HG03354 (cell line): ENCODE measurements at regions not wholly inside any gene's neighbourhood (a gene's known extent, or its start where the extent isn't known, plus 50 kb on each side); places are given as distances from the start of the nearest gene placed in this dataset.
A peak's percentile ranks its signal among the peaks of the same experiment; 100 is the strongest.

Experiments used
- ATAC-seq: cut with Tn5 transposase; IDR thresholded peaks from one replicate; pipeline ENCODE4 v1.9.1; 2021; ENCODE audit warnings: mild to moderate bottlenecking; ENCODE audit not compliant: unreplicated experiment, poor library complexity, severe bottlenecking

DNA sequence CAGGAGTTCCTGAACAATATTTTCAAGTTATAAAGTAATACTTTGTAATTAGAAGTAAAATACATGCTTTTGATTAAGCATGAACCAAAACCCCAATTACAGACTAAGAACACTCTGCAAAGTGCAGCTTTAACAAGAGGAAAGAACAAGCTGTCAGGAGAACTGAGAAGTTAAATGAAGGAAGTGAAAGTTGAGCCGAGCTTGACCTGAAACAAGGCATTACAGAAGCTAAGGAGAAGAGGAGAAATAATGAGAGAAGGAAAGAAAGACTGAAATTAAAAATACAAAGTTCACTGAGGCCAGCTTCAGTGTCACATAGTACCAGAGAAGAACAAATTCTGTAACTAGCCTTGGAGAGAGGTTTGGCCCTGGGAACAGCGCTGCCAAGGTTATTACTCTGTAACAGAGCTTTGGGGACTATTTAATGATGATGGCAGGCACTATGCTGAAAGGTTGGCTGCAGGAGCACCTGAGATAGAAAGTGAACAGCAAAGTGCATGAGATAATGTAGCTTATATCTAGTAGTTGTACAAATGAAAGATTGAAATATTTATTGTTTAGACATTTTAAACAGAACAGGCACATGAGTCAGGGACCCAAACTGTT lies 241.9 kb upstream of the PEX5L start:
- ATAC-seq, result peak; percentile 97

DNA sequence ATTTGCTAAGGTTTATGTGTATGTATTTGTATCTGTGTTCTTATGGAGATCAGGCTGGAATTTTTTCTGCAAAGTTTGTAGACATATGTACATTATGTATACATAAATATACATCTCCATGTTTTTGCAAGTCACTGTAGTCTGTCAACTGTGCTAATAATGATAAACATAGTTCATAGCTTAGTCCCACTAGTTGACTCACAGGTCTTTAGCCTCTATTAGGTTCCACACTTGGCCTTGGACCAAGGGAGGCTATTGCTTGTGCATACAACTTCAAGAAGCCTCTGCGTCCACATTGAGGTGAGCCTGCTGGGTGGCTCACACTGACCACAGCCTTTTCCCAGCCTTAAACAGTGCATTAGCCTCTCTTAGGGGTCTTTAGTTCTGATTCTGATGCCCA lies 243.8 kb upstream of the PEX5L start:
- no peak for ATAC-seq

DNA sequence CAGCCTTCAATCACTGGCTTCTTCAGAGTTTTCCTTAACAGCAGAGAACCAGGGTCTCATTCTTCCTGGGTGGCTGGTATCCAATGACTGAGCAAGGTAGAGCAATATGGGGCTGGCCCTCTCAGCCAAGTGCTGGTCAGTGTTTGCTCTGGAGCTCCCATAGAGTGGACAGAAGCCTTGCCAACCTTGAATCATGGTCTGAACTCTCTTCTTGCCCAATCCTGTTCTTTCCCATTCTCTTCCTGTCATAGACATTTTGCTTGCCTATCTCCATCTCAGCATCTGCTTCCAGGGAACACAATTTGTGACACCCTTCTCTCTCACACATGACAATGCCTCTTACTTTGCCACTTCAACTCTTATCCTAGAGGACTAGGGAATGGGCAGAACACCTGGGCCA lies 245.6 kb upstream of the PEX5L start:
- ATAC-seq, result no peak

DNA sequence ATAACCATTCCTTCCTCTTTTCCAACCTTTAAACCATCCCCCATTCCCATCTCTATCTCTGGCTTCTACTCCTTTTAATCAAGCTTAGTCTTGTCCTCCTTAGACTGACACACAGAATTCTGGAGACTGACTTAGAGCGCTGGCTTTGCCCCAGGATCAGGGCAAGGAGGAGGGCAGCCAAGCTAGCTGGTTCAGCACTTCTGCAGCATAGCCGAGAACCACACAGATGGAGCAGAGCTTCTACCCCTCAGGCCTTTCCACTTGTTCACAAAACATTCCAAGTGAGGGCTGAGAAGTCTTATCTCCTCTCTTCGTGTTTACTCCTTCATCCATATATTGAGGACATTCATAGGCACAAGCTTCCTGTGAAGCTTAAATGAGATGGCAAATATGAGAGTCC lies 246.5 kb upstream of the PEX5L start:
- no peak for ATAC-seq

DNA sequence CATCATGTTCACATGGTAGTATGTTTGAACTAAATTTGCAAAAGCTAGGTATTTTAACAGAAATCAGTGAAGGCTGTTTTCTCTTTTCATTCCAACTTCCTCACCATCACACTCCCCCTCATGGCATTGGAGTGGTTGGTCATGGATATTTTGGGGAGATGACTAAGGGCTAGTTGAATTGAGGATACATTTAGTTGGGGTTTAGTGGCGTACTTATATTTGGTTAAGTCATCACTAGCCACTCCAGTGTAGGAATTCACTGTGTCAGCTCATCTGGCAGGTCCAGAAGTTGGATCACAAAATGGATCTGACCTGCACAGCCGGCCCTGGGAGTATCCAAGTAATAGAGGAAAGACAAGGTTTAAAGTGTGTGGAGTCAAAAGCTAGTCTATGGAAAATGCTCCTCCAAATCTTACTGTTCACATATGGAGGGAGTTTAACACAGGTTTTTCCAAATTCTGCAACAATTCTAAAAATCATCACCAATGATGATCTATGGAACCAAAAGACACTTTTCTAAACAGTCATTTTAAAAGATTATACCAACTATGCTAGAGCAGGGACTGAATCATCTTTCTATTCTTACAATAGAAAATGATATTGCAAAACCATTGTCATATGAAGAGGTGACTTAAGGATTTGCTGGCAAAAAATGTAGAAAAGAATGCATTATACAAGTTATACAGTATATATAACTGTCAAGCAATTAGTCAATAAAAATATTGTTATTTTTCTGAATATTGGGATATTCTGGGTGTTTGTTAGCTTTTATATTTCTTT lies 247.8 kb upstream of the PEX5L start:
- no peak for ATAC-seq

DNA sequence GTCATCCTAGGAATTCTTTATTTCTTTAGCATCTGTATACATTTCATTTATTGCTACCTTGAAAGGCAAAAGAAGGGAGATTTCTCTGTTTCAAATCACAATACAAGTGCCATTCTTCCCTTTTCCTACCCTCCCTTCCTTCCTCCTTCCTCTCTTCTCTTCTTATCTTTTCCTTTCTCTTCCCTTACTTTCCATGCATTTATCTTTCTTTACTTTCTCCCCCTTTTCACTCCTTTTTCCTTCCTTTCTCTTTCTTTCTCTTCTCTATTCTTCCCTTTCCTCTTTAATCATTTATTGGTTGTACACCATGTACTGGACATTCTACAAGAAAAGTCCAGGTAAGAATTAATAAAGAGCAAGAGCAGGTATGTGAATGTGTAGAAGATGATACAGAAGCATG lies 251.0 kb upstream of the PEX5L start:
- no peak for ATAC-seq

DNA sequence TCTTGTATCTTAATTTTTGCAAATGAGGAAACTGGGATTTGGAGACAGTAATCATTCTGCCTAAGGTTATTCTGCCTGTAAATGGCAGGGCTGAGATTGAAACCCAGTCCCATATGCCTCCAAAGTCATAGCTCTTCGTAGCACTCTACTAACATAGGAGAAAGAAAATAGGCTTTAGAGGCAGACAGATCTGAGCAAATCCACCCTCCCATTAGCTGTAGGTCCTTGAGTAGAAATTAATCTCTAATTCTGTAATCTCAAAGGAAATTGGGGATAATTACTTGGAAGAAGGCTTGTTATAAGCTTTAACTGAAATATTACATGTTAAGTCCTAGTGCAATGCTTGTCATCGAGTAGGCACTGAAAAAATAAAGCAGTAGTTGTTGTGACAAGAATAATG lies 252.1 kb upstream of the PEX5L start:
- ATAC-seq, result no peak

DNA sequence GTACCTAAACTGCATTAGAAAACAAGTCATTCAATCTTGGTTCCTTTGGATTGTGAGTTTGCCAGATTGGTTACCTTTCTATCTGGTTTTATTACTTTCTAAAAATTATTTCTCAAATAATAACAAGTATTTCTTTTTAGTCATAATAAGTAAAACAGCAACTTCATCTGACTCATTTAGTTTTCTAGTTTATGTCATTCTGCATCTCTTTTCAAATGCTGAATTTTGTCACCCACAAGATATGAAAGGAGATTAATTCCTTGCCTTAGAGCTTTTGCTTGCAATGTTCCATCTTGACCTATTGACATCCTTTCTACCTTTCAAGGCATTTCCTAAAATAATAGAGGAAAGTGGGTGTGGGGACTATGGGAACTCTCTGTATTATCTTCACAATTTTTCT lies 253.6 kb upstream of the PEX5L start:
- no peak for ATAC-seq

DNA sequence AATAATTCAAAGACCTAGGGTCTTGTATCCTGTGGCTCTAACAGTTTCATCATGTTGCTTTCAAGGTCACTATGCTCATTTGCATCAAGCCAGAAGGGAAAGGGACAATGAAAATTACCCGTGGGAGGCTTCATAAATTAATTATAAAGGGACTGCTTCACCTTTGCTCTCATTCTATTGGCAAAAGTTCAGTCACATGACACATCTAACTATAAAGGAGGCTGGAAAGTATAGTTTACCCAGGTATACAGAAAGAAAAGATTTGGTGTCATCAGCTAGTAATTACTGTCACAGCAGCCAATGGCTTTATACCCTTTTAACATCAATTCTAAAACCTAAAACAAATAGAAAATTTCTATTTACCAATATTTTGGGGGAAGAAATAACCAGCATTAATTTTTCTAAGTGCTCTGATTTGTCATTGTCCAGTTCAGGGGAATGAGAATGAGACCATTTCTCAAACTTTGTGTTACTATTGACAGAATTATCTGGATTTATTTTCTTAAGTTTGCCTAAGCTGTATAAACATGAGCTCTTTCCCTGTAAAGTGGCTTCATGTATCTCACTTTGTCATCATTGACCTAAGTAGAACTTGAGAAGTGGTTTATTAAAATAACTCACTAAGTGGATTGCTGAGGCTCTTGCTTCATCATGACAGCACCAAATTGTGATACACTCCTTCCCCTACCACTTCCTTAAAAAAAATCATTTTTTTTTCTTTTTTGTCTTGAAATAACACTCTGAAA lies 257.7 kb upstream of the PEX5L start:
- no peak for ATAC-seq

DNA sequence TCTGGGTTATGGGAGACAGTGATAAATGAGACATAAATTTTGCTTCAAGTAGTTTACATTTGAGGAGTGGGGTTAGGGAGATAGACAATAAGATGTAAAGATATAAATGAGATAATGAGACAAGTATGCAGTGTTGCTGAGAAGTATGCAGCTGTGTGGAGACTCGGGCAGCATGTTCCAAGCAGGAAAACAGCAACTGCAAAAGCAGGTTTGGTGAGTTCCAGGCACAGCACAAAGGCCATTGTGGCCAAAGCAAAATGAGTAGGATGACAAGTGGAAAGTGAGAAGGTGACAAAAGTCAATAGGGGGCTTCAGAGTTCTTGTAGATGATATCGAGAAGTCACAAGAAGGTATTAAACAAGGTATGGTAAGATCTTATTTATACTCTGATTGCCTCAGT lies 259.1 kb upstream of the PEX5L start:
- no peak for ATAC-seq

DNA sequence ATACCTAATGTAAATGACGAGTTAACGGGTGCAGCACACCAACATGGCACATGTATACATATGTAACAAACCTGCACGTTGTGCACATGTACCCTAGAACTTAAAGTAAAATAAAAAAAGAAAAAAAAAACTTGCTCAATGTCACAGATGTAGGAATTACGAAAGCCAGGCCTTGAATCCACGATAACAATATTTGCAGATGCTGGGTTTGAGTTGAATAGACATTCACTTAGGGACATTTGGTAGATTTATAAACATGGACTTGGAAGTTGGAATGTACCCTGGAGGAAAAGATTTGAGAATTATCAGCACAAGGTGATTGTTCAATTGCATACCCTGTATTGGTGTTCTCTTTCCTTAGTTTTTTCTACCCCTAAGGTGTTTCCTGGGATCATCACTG lies 260.2 kb upstream of the PEX5L start:
- no peak for ATAC-seq

DNA sequence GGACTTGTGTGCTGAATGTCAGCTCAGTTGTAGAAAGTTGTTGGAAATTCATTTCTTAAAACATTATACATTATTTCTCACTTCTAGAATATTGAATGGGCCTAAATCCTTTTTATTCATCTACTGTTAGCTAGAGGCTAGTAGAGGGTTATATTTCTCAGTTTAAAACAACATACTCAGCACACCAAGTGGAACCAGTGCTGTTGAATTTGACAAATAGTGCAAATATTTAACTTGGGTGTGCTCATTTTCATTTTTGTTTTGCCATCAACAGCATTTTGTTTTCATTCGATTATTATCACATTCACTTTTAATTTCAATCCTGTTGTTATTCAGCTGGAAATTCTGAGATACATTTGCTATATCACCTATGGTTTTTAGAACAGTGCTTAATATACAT lies 269.4 kb upstream of the PEX5L start:
- ATAC-seq, result no peak

DNA sequence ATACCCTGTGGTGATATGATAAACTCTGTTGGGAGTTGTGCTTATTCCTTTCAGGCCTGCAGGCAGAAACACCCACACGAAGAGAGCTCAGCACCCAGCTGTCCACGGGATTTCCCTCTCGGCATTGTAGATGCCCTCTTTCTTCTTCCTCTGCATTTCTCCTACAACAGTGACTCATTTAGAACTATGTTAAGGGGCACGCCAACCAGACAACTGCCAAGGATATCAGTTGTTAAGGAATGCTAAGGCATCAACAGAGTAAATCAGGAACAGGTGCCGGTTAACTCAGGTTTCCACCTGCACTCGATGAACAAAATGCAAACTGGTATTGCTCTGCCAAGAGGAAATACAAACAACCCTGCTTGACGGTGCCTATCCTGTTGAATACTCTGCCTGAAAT lies 270.0 kb upstream of the PEX5L start:
- no peak for ATAC-seq

DNA sequence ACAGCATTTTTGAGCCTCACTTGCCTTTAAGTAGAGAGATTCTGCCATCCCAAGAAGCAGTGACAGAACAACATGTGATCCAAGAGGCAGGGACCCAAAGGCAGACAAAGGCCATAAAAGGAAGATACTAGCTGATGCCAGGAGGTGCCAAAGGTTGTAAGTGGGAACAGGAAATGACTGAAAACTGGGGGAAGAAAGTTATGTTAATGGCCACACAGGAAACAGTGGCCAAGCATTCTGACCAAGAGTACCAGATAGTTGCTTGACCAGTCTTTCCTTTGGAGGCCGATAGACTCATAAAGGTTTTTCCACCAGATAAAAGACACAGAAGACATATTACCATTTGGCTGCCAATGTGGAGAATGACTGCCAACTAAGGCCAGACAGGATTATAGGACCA lies 274.5 kb upstream of the PEX5L start:
- no peak for ATAC-seq

DNA sequence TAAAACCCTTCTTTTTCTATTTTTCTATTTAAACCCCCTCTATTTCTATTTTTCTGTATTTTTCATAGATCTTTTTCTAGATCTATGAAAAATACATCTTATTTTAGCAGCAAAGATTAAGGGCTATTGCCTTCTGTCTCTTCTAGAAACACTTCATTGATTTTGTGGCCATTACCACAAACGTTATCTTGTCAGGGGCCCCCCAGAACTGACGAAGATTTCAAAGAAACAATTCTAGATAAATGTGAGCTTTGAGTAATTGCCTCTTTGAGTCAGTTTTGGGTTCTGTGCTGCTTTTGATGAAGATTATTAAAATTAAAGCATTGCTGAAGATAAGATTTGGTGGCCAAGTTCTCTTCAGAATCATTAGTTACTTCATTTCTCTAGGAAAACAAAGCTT lies 279.6 kb upstream of the PEX5L start:
- ATAC-seq, result no peak

DNA sequence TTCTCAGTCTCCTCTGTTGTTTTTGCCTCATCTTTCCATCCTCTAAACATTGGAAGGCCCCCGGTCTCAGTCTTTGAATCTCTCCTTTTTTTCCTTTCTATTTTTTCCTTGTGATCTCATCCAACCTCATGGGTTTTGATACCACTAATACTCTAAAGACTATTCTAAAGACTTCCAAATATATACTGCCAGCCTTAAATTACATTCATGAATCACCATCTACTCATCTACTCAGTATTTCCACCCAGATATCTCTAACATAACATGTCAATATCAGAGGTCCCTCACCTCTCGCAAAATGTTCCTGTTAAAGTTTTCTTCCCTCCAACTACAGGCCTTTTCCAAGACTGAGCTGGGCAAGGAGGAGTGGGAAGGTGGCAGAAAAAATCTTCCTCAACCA lies 282.5 kb upstream of the TTC14 start:
- ATAC-seq, result no peak

DNA sequence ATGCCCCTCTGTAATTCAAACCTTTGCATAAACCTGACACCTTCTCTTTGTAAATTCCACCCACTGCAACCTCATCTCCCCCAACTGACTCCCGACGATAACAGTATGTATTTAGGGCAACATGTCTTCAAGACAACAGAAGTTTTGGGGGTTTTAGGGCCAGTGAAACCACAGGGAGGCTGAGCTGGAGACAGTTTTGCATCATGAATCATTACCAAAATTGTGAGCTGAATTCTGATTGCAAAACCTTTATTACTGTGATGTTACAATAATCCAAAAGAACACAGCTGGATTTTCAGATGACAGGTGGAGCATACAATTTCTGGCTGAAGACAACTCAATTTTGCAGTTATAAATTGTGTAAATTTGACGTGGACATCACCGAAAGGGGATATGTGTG lies 281.3 kb upstream of the TTC14 start:
- ATAC-seq, result no peak

DNA sequence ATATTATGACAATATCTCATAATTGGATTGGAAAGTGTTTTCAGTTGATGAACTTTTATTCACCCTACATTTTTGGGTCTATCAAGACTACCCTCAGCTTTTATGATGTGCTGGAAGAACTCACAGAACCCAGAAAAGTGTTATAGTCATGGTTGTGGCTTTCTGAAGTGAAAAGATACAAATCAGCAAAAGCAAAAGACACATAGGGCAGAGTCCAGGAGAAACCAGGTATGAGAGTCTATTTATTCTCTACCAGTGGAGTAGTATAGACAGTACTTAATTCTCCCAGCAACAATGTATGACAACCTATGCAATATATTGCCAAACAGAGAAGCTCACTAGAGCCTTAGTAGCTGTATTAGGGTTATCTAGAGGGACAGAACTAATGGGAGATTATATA lies 280.4 kb upstream of the TTC14 start:
- no peak for ATAC-seq

DNA sequence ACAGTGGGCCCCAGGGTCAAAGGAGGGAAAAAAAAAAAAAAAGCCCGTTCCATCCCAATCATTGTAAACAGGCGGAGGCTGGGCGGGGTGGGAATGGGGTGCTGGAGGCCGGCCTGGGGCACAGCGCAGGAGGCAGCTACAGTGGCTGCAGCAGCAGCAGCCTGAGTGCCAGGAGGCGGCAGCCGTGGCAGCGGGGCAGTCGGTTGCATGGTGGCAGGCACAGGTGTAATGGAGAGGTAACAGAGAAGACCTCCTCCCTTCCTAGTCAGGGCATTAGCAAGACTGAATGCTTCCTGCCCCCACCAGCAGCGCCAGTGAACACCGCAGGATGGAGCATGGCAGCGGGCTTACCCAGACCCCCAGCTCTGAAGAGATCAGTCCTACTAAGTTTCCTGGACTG lies 279.1 kb upstream of the TTC14 start:
- no peak for ATAC-seq

DNA sequence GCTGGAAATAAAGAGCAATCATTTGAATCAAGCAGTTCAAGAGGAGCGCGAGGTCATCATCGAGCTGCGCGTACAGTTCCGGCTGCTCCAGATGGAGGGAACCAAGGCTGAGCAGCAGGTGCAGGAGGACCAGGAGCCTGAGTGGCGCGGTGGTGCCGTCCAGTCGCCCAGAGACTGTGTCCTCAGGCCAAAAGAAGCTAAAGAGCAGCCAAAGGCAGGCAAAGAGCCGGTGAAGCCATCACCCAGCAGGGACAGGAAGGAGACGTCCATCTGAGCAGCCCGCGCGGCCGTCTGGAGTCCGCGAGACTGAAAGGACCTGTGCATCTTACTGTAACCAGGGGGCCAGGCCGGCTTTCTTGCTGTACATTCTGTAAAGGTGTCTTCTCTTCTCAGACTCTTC lies 277.2 kb upstream of the TTC14 start:
- ATAC-seq, result no peak

DNA sequence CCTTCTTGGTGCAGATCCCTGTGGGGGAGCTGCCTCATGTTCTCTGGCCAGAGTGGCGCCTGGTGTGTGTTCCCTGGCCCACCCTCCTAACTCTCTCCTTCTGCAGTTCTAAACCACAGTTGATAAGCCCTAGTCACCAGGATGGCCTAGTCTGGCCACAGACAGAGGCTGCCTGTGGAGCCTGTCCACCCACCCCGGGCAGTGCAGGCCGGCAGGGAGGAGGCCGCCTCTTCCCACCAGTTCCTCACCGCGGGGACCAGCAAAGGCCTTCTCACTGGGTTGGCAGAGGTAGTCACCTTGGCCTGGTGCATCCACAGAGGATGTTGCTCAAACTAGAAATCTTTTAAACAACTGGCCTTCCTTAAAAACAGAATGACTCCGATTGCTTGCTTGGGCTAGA lies 276.4 kb upstream of the TTC14 start:
- ATAC-seq, result no peak
